ENCODE measurements at regions not wholly inside any gene's neighbourhood (a gene's known extent, or its start where the extent isn't known, plus 50 kb on each side); places are given as distances from the start of the nearest gene placed in this dataset.

DNA sequence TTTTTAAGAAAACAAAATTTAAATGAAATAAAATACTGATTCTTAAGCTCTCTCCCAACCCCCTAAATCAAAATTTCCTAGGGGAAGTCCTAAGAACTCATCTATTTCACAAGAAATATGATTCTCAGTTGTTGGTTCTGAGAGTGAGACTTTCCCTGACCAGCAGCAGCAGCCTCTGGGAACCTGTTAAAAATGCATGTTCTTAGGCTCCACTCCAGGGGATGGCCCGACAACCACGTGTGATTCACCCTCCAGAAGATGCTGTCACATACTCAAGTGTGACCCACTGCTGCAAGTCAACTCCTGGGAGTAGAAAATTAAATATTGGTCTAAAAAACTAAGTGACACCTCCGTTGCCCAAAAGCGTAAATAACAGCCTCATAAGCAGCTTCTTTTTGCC lies 343.2 kb upstream of the NR2F2 start (continued):
- TF ChIP-seq, protein P1, sequence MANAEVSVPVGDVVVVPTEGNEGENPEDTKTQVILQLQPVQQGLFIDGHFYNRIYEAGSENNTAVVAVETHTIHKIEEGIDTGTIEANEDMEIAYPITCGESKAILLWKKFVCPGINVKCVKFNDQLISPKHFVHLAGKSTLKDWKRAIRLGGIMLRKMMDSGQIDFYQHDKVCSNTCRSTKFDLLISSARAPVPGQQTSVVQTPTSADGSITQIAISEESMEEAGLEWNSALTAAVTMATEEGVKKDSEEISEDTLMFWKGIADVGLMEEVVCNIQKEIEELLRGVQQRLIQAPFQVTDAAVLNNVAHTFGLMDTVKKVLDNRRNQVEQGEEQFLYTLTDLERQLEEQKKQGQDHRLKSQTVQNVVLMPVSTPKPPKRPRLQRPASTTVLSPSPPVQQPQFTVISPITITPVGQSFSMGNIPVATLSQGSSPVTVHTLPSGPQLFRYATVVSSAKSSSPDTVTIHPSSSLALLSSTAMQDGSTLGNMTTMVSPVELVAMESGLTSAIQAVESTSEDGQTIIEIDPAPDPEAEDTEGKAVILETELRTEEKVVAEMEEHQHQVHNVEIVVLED (CRISPR knock-in tag; IDR thresholded peaks at IDR 0.05; ENCODE audit: borderline replicate concordance): no peak
- TF ChIP-seq TMF1 (CRISPR knock-in tag; IDR thresholded peaks at IDR 0.05; ENCODE audit: low read depth) (no peak), ZNF205 (CRISPR knock-in tag; IDR thresholded peaks at IDR 0.05) (no peak), PHF21A (CRISPR knock-in tag; IDR thresholded peaks at IDR 0.05) (no peak), ZNF619 (CRISPR knock-in tag; IDR thresholded peaks at IDR 0.05) (no peak), TOE1 (CRISPR knock-in tag; IDR thresholded peaks at IDR 0.05) (no peak)

GRCh38 chr15:95987886-95988573 lies 342.5 kb upstream of the NR2F2 start:
- H3K27ac ChIP-seq (ENCODE audit: extremely low read length, insufficient read depth, low read length): no peak overlapping the region
- no peak for DNase-seq (ENCODE audit: low spot score)
- peak overlapping the region; percentile 14; the same call in 1 of the 2 replicates for H3K4me2 ChIP-seq (ENCODE audit: low read depth, low read length)
- ATAC-seq: no peak
- 33% methylated on average over 3 of the region's 3 CpGs for WGBS (ENCODE audit: low lambda C conversion rate)
- CTCF ChIA-PET (ENCODE audit: low intra/inter-chr PET ratio, low total read pairs): no interaction called here
- H3K36me3 ChIP-seq (replicated peaks in 1 of 2; ENCODE audit: control insufficient read depth in 1 of 2, insufficient read depth in 2 of 2, low read length in 2 of 2): no peaks in the 10 kb centered on the region
- H3K9me3 ChIP-seq (ENCODE audit: low read length): no peaks in the 10 kb centered on the region
- no peaks in the 10 kb centered on the region for H4K20me1 ChIP-seq (ENCODE audit: insufficient read depth, low read length)
- no peaks in the 10 kb centered on the region for H3K79me2 ChIP-seq (ENCODE audit: insufficient read depth, low read length)
- no peak overlapping the region for H3K9ac ChIP-seq (ENCODE audit: insufficient read depth, low read depth, low read length)
- no TSS peak for BruUV-seq (replicated peaks)
- H3K27me3 ChIP-seq (ENCODE audit: control insufficient read depth in 1 of 2, insufficient read depth in 2 of 2, low read length in 2 of 2): no peaks in the 10 kb centered on the region; a peak in 1 of 5 replicates
- no peak for FAIRE-seq
- POLR2A ChIA-PET: no interaction called here
- TF ChIP-seq HNRNPK (IDR thresholded peaks at IDR 0.05; ENCODE audit: low read depth, low read length, poor library complexity, severe bottlenecking) (peak; percentile 83), PCBP2 (optimal IDR thresholded peaks at IDR 0.05; ENCODE audit: low read depth, low read length, poor library complexity, severe bottlenecking) (peak; percentile 56), HOXA7 (CRISPR knock-in tag; IDR thresholded peaks at IDR 0.05) (no peak), WIZ (CRISPR knock-in tag; IDR thresholded peaks at IDR 0.05) (no peak), SIN3A (IDR thresholded peaks at IDR 0.05; ENCODE audit: borderline replicate concordance, low read depth, low read length) (no peak), RELA (CRISPR knock-in tag; IDR thresholded peaks at IDR 0.05) (no peak), ZIK1 (CRISPR knock-in tag; IDR thresholded peaks at IDR 0.05; ENCODE audit: borderline replicate concordance, low read depth) (no peak), ZBTB44 (CRISPR knock-in tag; IDR thresholded peaks at IDR 0.05) (no peak), THAP8 (CRISPR knock-in tag; IDR thresholded peaks at IDR 0.05; ENCODE audit: borderline replicate concordance) (no peak), MED13 (CRISPR knock-in tag; IDR thresholded peaks at IDR 0.05) (no peak), ZFP36L2 (CRISPR knock-in tag; IDR thresholded peaks at IDR 0.05) (no peak), ZNF737 (CRISPR knock-in tag; IDR thresholded peaks at IDR 0.05; ENCODE audit: borderline replicate concordance) (no peak)
- in situ Hi-C loops (cut with HindIII; ENCODE audit: extremely low pct_ligation_motif_present, low pct_unique_long_range_greater_than_20kb) (no loop called here), intact Hi-C loops (cut with micrococcal nuclease; ENCODE audit: unreplicated experiment) (no loop called here)
- H3K4me1 ChIP-seq (ENCODE audit: insufficient read depth, low read length): peaks cover 14% of the 10 kb centered on the region
- H3K4me3 ChIP-seq (replicated peaks in 1 of 3; ENCODE audit: insufficient read depth in 1 of 3, low read depth in 2 of 3, low read length in 3 of 3): no peak overlapping the region
- H2AFZ ChIP-seq (ENCODE audit: low read length): no peak overlapping the region
